AG04449 (cell line): ENCODE measurements at regions not wholly inside any gene's neighbourhood (a gene's known extent, or its start where the extent isn't known, plus 50 kb on each side); places are given as distances from the start of the nearest gene placed in this dataset.

Experiments used
- CTCF ChIA-PET: fragments of 350-600 bp; formaldehyde crosslinking; extraction: SDS; loops from one replicate; lab custom pipeline; 2021; ENCODE audit warnings: antibody characterized with exemption; lab: Yijun Ruan, JAX
- POLR2A ChIA-PET: fragments of 400-600, 350-600 bp; formaldehyde crosslinking; extraction: SDS; loops from one replicate; lab custom pipeline; 2020; ENCODE audit warnings: antibody characterized with exemption, inconsistent platforms; lab: Yijun Ruan, JAX
- DNase-seq: peaks from one replicate; pipeline ENCODE4 v3.0.0-alpha.2; 2010; ENCODE audit warnings: low read depth, low spot score
- H3K4me3 ChIP-seq: 2 replicates; pipeline ENCODE4 v1.5.1; 2011; ENCODE audit warnings: low read depth, mild to moderate bottlenecking, control low read depth, low read length
- TF ChIP-seq, protein P1 (sequence below): IDR thresholded peaks from one replicate; pipeline ENCODE4 v1.5.1; 2011; ENCODE audit warnings: mild to moderate bottlenecking, moderate library complexity, low read length, control low read depth, inconsistent platforms; ENCODE audit not compliant: insufficient read depth; ENCODE audit errors: missing control alignments

DNA sequence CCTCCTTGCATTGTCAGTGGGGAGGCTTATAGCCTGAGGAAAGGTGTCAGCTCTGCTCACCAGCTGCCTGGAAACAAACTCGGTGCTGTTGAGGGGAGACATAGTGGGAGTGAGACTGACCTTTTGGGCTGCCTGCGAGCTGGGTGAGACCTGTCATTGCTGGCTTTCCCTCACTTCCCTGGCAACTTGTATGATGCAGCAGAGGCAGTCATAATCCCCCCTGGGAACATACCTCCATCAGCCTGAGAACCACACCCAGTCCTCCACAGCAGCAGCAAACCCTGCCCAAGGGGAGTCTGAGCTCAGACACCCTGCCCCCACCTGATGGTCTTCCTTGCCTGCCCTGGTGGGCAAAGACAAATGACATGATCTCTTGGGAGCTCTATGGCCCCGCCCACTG is 521.2 kb upstream of the IMPG1 start:
- no peak for DNase-seq
- ChIA-PET CTCF (no interaction called here), POLR2A (no interaction called here)

DNA sequence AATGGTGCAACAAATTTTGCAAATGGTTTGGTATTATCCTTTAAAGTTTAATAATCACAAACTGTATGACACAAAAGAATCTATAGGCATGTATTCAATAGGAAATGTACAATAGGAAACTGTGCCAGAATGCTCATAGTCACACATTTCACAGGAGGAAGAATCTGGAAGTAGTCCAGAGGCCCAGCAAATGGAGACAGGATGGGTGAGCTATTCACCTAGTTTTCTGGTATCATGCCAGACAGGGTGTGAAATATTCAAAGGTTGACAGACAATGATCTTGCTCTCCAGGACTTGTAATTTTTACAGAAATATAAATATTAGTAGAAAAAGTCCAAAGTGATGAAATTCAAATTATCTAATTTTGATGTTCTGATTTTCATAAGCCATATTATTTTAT is 520.1 kb upstream of the IMPG1 start:
- no peak for DNase-seq
- POLR2A ChIA-PET = no interaction called here
- no peak overlapping the region for H3K4me3 ChIP-seq
- TF ChIP-seq, protein P1, sequence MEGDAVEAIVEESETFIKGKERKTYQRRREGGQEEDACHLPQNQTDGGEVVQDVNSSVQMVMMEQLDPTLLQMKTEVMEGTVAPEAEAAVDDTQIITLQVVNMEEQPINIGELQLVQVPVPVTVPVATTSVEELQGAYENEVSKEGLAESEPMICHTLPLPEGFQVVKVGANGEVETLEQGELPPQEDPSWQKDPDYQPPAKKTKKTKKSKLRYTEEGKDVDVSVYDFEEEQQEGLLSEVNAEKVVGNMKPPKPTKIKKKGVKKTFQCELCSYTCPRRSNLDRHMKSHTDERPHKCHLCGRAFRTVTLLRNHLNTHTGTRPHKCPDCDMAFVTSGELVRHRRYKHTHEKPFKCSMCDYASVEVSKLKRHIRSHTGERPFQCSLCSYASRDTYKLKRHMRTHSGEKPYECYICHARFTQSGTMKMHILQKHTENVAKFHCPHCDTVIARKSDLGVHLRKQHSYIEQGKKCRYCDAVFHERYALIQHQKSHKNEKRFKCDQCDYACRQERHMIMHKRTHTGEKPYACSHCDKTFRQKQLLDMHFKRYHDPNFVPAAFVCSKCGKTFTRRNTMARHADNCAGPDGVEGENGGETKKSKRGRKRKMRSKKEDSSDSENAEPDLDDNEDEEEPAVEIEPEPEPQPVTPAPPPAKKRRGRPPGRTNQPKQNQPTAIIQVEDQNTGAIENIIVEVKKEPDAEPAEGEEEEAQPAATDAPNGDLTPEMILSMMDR = no peak
- CTCF ChIA-PET = no interaction called here

More for the DNA sequence above, 521.2 kb upstream of the IMPG1 start:
- TF ChIP-seq, protein P1 = no peak
- H3K4me3 ChIP-seq = no peak overlapping the region

DNA sequence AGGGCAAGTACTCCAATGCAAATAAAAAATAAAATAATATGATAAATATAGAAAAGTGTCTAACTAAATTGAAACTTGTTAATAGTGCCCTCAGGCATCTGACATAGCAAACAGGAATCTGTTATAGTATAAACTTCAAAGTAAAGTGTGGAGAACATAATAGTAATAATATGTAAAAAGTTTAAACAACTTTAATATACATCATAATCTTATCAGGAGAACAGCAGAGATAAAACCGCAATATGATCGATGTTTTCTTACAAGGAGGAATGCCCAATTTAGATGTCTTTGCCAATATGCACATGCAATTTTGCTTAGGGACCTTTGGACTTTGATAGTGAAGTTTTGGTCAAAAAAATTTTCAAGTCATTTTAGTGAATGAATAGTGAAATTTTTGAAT is 514.8 kb upstream of the IMPG1 start:
- ChIA-PET POLR2A (no interaction called here), CTCF (no interaction called here)
- no peak overlapping the region for H3K4me3 ChIP-seq
- TF ChIP-seq, protein P1 = no peak
- DNase-seq = no peak

DNA sequence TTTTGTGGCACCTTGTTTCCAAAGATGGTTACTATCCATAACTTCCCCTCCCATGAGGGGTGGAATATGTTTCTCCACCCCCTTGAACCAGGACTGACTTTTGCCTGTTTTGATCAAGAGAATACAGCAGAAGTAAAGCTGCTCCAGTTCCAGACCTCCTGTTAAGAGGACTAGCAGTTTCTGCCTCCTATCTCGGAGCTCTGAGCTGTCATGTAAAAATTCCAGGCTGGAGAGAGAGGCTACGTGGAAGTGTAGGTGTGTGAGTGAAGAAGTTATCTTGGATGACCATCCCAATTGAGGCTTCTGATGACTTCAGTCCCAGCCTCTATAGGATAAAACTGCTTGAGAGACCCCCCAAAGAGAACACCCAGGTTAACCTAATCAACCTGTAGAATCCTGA is 511.7 kb upstream of the IMPG1 start:
- TF ChIP-seq, protein P1 = no peak
- DNase-seq = no peak
- no peak overlapping the region for H3K4me3 ChIP-seq
- POLR2A ChIA-PET = no interaction called here
- CTCF ChIA-PET = no interaction called here

DNA sequence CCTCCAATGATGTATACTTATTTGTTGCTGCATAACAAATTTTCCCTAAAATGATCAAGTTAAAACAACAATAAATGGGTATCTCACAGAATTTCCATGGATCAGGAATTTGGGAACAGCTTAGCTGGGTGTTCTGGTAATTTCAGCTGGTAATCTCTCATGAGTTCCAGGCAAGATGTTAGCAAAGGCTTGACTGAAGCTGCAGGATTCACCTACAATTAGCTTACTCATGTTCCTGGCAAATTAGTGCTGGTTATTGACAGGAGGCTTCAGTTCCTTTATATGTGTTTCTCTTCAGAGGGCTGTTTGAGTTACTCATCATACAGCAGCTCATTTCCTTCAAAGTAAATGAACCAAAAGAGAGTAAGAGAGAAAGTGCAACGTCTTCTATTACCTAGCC is 506.3 kb upstream of the IMPG1 start:
- TF ChIP-seq, protein P1 = no peak
- H3K4me3 ChIP-seq = no peak overlapping the region
- POLR2A ChIA-PET = no interaction called here
- DNase-seq = no peak
- CTCF ChIA-PET = no interaction called here

DNA sequence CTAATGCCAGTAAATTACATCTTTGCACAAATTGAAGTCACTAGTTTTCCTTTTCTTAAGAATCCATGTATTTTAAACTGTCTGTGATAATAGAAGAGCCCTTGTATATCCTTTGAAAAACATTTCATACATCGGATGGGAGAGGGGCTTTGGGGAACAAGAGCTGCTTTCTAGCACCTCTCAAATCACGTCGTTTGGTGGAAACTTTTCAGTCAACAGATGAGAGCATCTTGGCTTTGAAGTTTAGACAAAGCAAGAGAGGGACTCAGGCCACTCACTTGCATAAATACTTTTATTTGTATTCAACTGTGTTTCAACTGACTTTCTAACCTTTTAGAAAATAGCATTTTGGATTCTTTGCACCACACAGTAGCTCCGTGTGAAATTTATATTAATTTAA is 502.3 kb upstream of the IMPG1 start:
- DNase-seq = no peak
- ChIA-PET POLR2A (no interaction called here), CTCF (no interaction called here)
- no peak overlapping the region for H3K4me3 ChIP-seq
- TF ChIP-seq, protein P1 = no peak
